Stomach smooth muscle (tissue), 2 donors: ENCODE measurements at regions not wholly inside any gene's neighbourhood (a gene's known extent, or its start where the extent isn't known, plus 50 kb on each side); places are given as distances from the start of the nearest gene placed in this dataset.

Source experiments
- H3K27ac ChIP-seq: one replicate; pipeline ENCODE4 v1.7.0; 2013; ENCODE audit warnings: mild to moderate bottlenecking, low read length, inconsistent platforms
- H3K27me3 ChIP-seq, 2 donors: one replicate each; pipeline ENCODE4 v1.7.0; 2013; ENCODE audit warnings: low read length in 2 of 2; ENCODE audit not compliant: insufficient read depth in 2 of 2, control insufficient read depth in 1 of 2
- H3K36me3 ChIP-seq, 2 donors: one replicate each; pipeline ENCODE4 v1.7.0; 2013; ENCODE audit warnings: low read length in 2 of 2; ENCODE audit not compliant: control insufficient read depth in 2 of 2, insufficient read depth in 2 of 2
- H3K4me1 ChIP-seq: one replicate; pipeline ENCODE4 v1.7.0; 2013; ENCODE audit warnings: low read length; ENCODE audit not compliant: control insufficient read depth, insufficient read depth
- H3K4me3 ChIP-seq, 2 donors: one replicate each; pipeline ENCODE4 v1.7.0; 2013; ENCODE audit warnings: low read length in 2 of 2
- H3K9ac ChIP-seq, 2 donors: one replicate each; pipeline ENCODE4 v1.7.0; 2013; ENCODE audit warnings: low read length in 2 of 2, mild to moderate bottlenecking in 1 of 2
- H3K9me3 ChIP-seq, 2 donors: one replicate each; pipeline ENCODE4 v1.7.0; 2013; ENCODE audit warnings: low read length in 2 of 2; ENCODE audit not compliant: control insufficient read depth in 2 of 2
- donor health status: healthy.
- donor health status: Pancreatic carcinoma.

DNA sequence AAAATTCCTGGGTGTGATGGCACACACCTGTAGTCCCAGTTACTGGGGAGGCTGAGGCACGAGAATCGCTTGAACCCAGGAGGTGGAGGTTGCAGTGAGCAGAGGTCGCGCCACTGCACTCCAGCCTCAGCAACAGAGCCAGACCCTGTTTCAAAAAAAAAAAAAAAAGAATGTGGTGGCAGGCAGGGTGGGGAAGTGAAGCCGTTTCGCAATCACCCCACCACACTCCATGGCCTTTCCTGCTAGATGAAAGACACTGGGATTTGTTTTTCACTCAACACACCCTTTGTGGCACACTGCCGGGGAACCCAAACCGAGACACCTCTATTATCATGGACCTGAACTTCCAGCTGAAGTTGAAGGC lies 172.4 kb upstream of the IQSEC1 start:
- H3K9ac ChIP-seq = no peak overlapping the region
- H3K4me3 ChIP-seq = no peak overlapping the region
- no peaks in the 10 kb centered on the region for H3K36me3 ChIP-seq
- no peaks in the 10 kb centered on the region for H3K9me3 ChIP-seq
- H3K27ac ChIP-seq = no peak overlapping the region
- H3K27me3 ChIP-seq = no peaks in the 10 kb centered on the region
- H3K4me1 ChIP-seq = no peaks in the 10 kb centered on the region

- H3K27me3 ChIP-seq = peaks cover 0 to 1% of the 10 kb centered on the region in 2 donors
- no peak overlapping the region for H3K4me3 ChIP-seq
- no peak overlapping the region for H3K27ac ChIP-seq
- H3K9ac ChIP-seq = no peak overlapping the region
- H3K36me3 ChIP-seq = no peaks in the 10 kb centered on the region
- H3K9me3 ChIP-seq = no peaks in the 10 kb centered on the region
- H3K4me1 ChIP-seq = no peaks in the 10 kb centered on the region
These were observed 170.4 kb upstream of the IQSEC1 start for GRCh38 chr3:13243586-13243985.

DNA sequence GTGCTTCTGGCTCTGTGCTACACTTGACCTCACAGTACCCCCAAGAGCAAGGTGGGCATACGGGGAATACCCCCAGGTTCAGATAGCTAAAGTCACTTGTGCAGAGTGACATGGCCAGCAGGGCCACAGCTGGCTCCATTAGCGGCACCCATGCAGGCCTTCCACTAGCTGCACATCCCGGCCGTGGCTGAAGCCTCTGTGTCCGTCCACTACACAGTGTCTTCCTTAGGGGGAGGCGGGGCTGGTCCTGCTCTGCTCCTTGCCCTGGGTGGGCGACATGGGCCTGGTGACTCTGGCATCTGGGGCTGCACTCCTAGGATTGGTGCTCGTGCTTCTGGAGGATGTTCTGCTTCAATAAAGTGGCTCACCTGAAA lies 169.1 kb upstream of the IQSEC1 start:
- no peak overlapping the region for H3K9ac ChIP-seq
- H3K36me3 ChIP-seq = no peaks in the 10 kb centered on the region
- peaks cover 0 to 3% of the 10 kb centered on the region in 2 donors for H3K27me3 ChIP-seq
- no peak overlapping the region for H3K4me3 ChIP-seq
- no peaks in the 10 kb centered on the region for H3K4me1 ChIP-seq
- no peaks in the 10 kb centered on the region for H3K9me3 ChIP-seq
- H3K27ac ChIP-seq = no peak overlapping the region

DNA sequence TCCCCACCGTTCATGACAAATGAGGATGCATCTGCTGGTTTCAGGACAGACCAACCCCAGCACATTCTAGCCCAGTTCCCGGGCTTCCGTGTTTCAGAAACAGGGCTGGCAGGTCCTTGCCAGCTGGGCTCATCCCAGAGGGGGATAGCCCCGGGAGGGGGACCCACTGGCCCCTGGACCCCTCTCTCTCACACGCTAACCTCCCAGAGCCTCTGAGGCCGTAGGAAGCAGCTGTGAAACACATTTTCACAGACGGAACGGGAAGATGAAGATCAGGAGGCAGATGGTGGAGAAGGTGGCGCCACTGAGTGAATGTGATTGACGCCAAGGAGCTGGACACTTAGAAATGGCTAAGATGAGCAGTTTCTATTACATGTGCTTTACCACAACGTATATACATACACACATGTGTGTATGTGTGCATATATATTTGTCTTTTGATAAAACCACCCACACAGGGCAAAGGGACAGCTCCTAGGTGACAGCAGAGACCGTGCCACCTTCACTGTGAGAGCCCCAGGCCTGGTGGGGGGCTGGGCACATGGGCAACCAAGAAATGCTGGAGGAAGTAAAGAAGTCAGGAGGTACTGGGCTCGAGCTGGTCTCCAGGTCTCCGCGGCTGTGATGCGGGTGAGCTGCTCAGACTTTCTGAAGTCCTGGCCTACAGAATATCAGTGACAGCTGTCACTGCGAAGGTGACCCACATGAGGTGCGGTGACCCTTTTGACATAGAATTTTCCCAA lies 168.6 kb upstream of the IQSEC1 start:
- no peak overlapping the region for H3K9ac ChIP-seq
- no peaks in the 10 kb centered on the region for H3K9me3 ChIP-seq
- H3K36me3 ChIP-seq = no peaks in the 10 kb centered on the region
- H3K27me3 ChIP-seq = peaks cover 0 to 3% of the 10 kb centered on the region in 2 donors
- no peak overlapping the region for H3K4me3 ChIP-seq
- H3K27ac ChIP-seq = no peak overlapping the region
- no peaks in the 10 kb centered on the region for H3K4me1 ChIP-seq

DNA sequence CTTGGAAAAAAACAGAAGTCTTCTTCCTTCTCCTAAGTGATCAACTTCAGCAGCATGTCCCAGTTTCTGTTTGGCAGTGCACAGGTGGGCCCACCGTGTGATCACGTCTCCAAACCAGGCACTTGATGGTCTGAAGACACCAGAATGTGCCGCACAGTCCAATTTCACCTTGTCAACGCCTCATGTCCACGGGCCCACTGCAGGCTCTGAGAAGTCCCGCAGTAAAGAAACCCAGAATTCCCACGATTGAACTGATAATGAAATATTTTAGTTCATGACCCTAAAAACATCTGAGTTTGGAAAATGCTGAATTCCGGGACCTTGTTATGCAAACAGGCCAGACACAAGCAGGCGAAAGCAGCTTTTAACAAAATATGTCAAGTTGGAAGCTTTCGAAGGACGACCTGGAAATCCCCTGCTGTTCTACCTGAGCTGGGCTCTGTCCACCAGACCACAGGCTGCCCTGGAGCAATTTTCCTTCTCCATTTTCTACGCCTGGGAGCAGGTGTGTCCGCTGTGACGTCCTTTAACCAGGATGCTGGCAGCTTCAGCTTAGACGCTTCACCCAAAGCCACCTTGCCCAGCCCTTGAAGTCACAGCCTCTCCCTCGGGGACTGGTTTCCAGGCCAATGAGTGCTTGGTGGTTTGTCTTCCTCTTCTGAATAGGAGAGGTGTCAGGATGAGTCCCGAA lies 167.8 kb upstream of the IQSEC1 start:
- no peaks in the 10 kb centered on the region for H3K36me3 ChIP-seq
- no peaks in the 10 kb centered on the region for H3K4me1 ChIP-seq
- H3K9ac ChIP-seq = no peak overlapping the region
- peaks cover 0 to 3% of the 10 kb centered on the region in 2 donors for H3K27me3 ChIP-seq
- H3K9me3 ChIP-seq = no peaks in the 10 kb centered on the region
- no peak overlapping the region for H3K4me3 ChIP-seq
- no peak overlapping the region for H3K27ac ChIP-seq

- Histone ChIP-seq H3K4me3 (no peak overlapping the region), H3K9ac (no peak overlapping the region), H3K4me1 (no peaks in the 10 kb centered on the region), H3K27me3 (peaks cover 3 to 6% of the 10 kb centered on the region in 2 donors), H3K27ac (no peak overlapping the region), H3K9me3 (no peaks in the 10 kb centered on the region), H3K36me3 (no peaks in the 10 kb centered on the region)
These were observed 166.2 kb upstream of the IQSEC1 start for GRCh38 chr3:13239467-13239760.

DNA sequence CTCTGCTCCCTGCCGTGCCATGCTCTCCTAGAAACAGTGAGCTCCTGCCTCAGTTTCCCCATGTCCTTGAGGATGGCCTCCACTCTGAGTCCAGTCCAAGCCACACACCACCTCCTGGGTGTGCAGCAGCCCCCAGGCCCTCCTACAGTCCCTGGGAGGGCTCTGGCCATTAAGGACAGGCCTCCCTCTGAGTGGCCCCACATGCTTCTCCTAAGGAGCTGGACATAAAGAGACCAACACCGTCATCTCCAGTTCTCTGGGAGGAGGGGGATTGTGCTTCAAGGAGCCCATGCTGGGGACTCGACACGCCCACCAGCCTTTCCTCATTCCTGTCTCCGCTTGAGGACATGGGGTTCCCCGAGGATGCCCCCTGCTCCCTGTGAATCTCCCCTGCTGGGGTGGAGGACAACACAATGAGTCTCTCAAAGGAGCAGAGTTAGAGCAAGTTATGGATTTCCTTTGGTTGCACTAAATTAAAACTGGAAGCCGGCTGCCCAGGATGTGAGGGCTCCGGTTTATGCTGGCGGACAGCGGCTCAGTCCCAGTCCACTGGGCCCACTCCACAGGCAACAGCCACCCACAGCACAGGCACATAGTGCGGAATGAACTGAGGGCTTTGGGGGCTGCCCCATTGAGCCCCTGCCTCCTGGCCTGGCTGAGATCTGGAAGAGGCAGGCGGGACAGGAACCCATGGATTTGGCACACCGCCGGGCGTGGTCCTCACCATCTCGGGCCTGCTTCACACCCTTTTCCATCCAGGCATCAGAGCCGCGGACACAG lies 165.6 kb upstream of the IQSEC1 start:
- Histone ChIP-seq H3K4me1 (no peaks in the 10 kb centered on the region), H3K9me3 (no peaks in the 10 kb centered on the region), H3K27ac (no peak overlapping the region), H3K27me3 (peaks cover 3 to 6% of the 10 kb centered on the region in 2 donors), H3K9ac (no peak overlapping the region), H3K4me3 (no peak overlapping the region), H3K36me3 (no peaks in the 10 kb centered on the region)

DNA sequence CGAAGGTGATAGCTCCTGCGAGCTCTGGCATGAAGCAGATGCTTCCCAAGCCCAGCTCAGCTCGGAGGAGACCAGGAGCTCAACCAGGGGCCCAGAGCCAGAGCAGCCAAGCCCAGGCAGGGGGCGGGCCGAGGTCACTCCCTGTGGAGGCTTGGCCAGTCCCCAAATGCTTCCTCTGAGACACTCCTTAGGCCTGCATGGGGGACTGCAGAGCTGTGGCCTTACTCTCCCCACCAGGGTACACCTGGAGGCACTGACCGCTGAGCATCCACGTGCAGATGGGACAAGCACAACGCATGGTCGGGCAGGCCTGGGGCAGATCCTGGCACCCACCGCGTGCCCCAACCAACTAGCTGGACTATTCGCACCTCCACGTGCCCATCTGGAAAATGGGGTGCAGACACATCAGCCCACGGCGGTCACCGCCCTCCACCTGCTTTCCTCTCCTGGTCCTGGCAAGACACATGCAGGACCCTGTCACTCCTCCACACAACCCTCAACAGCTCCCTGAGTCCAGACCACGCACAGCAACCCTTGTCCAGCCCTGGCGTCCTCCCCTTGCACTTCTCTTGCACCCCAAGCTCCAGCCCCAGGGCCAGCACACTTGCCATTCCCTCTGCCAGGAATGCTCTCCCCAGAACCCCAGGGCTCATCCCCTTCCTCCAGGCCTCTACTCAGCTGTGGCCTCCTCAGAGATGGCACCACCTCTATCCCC lies 164.7 kb upstream of the IQSEC1 start:
- H3K4me1 ChIP-seq = no peaks in the 10 kb centered on the region
- H3K27ac ChIP-seq = no peak overlapping the region
- no peaks in the 10 kb centered on the region for H3K36me3 ChIP-seq
- H3K27me3 ChIP-seq = peaks cover 7 to 8% of the 10 kb centered on the region in 2 donors
- H3K9ac ChIP-seq = no peak overlapping the region
- H3K4me3 ChIP-seq = no peak overlapping the region
- H3K9me3 ChIP-seq = no peaks in the 10 kb centered on the region

- Histone ChIP-seq H3K4me3 (no peak overlapping the region), H3K27ac (no peak overlapping the region), H3K9ac (no peak overlapping the region), H3K27me3 (peaks cover 7 to 8% of the 10 kb centered on the region in 2 donors), H3K36me3 (no peaks in the 10 kb centered on the region), H3K4me1 (no peaks in the 10 kb centered on the region), H3K9me3 (no peaks in the 10 kb centered on the region)
These were observed 163.4 kb upstream of the IQSEC1 start for GRCh38 chr3:13236557-13237173.

DNA sequence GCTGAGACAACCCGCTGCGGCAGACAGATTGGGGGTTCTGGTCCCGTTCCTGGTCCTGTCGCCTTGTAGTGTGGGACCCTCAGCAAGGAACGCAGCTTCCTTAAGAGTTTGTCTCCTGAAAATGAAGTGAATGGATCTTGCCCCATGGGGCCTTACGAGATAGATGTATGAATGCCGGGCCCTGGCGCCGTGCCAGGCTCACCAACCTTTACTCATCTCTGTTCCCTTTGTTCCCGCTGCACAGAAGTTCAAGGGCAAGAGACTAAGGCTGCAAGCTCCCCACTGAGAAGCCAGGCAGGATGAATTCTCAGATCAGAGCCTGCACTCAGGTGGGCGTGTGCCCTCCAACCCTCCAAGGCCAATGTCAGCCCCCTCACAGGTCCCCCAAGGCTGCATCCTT lies 162.7 kb upstream of the IQSEC1 start:
- Histone ChIP-seq H3K9ac (no peak overlapping the region), H3K9me3 (no peaks in the 10 kb centered on the region), H3K4me3 (no peak overlapping the region), H3K4me1 (no peaks in the 10 kb centered on the region), H3K36me3 (no peaks in the 10 kb centered on the region), H3K27ac (no peak overlapping the region), H3K27me3 (peaks cover 7 to 8% of the 10 kb centered on the region in 2 donors)
